ENCODE measurements at regions not wholly inside any gene's neighbourhood (a gene's known extent, or its start where the extent isn't known, plus 50 kb on each side); places are given as distances from the start of the nearest gene placed in this dataset.

DNA sequence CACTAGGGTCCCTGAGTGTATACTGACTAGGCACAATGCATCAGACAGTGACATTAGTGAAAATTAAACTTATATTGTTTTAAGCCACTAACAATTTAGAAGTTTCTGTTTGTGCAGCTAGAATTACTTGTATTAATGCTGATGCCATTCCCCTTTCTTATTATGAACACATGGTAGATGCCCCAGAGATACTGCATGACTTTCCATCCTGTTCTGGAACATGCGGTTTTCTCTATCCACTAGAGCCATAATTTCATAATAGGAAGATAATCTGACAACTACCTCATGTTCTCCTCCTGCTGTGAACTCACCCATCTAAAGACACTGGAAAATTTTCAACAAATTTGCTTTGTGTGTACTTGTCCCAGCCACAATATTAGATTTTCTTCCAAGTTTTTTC lies 1256.4 kb downstream of the FAM181B start:
- no peak for TF ChIP-seq EZH2 (IDR thresholded peaks at IDR 0.05; ENCODE audit: borderline replicate concordance, low read length)
- TF ChIP-seq, protein P1, sequence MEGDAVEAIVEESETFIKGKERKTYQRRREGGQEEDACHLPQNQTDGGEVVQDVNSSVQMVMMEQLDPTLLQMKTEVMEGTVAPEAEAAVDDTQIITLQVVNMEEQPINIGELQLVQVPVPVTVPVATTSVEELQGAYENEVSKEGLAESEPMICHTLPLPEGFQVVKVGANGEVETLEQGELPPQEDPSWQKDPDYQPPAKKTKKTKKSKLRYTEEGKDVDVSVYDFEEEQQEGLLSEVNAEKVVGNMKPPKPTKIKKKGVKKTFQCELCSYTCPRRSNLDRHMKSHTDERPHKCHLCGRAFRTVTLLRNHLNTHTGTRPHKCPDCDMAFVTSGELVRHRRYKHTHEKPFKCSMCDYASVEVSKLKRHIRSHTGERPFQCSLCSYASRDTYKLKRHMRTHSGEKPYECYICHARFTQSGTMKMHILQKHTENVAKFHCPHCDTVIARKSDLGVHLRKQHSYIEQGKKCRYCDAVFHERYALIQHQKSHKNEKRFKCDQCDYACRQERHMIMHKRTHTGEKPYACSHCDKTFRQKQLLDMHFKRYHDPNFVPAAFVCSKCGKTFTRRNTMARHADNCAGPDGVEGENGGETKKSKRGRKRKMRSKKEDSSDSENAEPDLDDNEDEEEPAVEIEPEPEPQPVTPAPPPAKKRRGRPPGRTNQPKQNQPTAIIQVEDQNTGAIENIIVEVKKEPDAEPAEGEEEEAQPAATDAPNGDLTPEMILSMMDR (conservative IDR thresholded peaks at IDR 0.05 in 1 of 2, IDR thresholded peaks at IDR 0.05 in 1 of 2; ENCODE audit: extremely low read depth in 1 of 2, insufficient read depth in 1 of 2, low read depth in 1 of 2, low read length in 2 of 2), result no peak

Measured in mammary epithelial cell (primary cell).